Activated CD8-positive, alpha-beta T cell treated with anti-CD3 and anti-CD28 coated beads for 36 hours (primary cell): ENCODE measurements at regions not wholly inside any gene's neighbourhood (a gene's known extent, or its start where the extent isn't known, plus 50 kb on each side); places are given as distances from the start of the nearest gene placed in this dataset.

Source experiments
- ATAC-seq: fragments of 200-7000 bp; cut with Tn5 transposase; one replicate; pipeline ENCODE4 v1.10.0; 2021; ENCODE audit warnings: mild to moderate bottlenecking, moderate library complexity
- CTCF ChIA-PET: fragments of 350-600 bp; sonication (Branson Sonifier 250); formaldehyde crosslinking; loops from one replicate; lab custom pipeline; 2021; ENCODE audit warnings: antibody characterized with exemption; lab: Charles Lee
- POLR2A ChIA-PET: fragments of 350-600 bp; sonication (Branson Sonifier 250); formaldehyde crosslinking; loops from one replicate; lab custom pipeline; 2021; ENCODE audit warnings: antibody characterized with exemption; lab: Charles Lee
- DNase-seq: peaks from one replicate; pipeline ENCODE4 v3.0.0-alpha.2; 2020
- H3K27ac Mint-ChIP-seq: one replicate; pipeline ENCODE4 v1.8.0; 2021; ENCODE audit warnings: mild to moderate bottlenecking, mixed read lengths
- H3K27me3 Mint-ChIP-seq: one replicate; pipeline ENCODE4 v1.8.0; 2021; ENCODE audit warnings: mixed read lengths
- H3K36me3 Mint-ChIP-seq: one replicate; pipeline ENCODE4 v1.8.0; 2021; ENCODE audit warnings: low read depth, mixed read lengths
- H3K4me1 Mint-ChIP-seq: one replicate; pipeline ENCODE4 v1.8.0; 2021; ENCODE audit warnings: low read depth, mixed read lengths
- H3K4me3 Mint-ChIP-seq: one replicate; pipeline ENCODE4 v1.8.0; 2021; ENCODE audit warnings: mild to moderate bottlenecking, moderate library complexity, mixed read lengths
- H3K9me3 Mint-ChIP-seq: one replicate; pipeline ENCODE4 v1.8.0; 2021; ENCODE audit warnings: mixed read lengths
- CTCF ChIP-seq: fragments of 200-600 bp; IDR thresholded peaks from one replicate; pipeline ENCODE4 v1.8.0; 2022; ENCODE audit warnings: antibody characterized with exemption, mild to moderate bottlenecking
- intact Hi-C: fragments of 100-400 bp; cut with micrococcal nuclease; formaldehyde crosslinking; loops from one replicate; pipeline ENCODE4 v1.10.0; 2022

- POLR2A ChIA-PET: no interaction called here
- intact Hi-C loops: no loop called here
- H3K4me1 Mint-ChIP-seq: no peaks in the 10 kb centered on the region
- no peak overlapping the region for H3K4me3 Mint-ChIP-seq
- H3K27me3 Mint-ChIP-seq: peaks cover 4% of the 10 kb centered on the region
- H3K27ac Mint-ChIP-seq: no peak overlapping the region
- CTCF ChIA-PET: no interaction called here
- no peak for DNase-seq
- H3K9me3 Mint-ChIP-seq: peaks cover 3% of the 10 kb centered on the region
- no peak for ATAC-seq
- no peak for TF ChIP-seq CTCF
- no peaks in the 10 kb centered on the region for H3K36me3 Mint-ChIP-seq
These were observed 57.5 kb upstream of the FREM1 start for GRCh38 chr9:14967450-14968321.

DNA sequence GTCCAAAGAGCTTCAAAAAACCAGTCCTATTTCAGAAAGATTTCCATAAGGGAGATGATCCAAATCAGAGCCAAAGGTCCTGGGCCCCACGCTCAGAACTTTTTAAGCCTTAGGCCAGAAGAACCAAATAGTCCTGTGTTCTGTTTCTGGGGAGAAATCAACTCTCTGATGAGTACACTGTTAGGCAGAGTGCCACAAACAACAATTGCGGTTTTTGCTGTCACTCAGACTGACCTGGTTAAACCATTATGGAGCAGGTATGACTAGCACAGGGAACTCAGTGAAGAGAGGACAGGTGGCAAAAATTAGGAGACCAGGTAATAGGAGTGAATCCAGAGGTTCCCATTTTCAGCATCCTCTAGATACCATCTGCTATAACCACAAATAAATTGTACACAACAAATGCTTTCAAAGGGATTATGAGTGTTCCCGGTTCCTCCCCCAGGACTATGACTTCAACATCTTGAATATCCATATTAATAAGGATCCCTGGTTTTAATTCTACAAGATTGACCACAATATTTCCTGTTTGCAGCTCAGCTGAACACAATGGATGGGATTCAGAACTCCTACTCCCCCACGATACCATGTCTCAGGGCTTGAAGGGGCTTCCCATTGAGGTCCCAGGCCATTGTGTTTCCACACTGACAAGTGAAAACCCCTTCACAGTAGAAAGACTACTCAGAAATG, 52.1 kb upstream of the FREM1 start:
- H3K36me3 Mint-ChIP-seq: no peaks in the 10 kb centered on the region
- H3K27me3 Mint-ChIP-seq: no peaks in the 10 kb centered on the region
- peaks cover 10% of the 10 kb centered on the region for H3K4me1 Mint-ChIP-seq
- TF ChIP-seq CTCF: no peak
- H3K9me3 Mint-ChIP-seq: no peaks in the 10 kb centered on the region
- ChIA-PET CTCF (no interaction called here), POLR2A (no interaction called here)
- intact Hi-C loops: no loop called here
- ATAC-seq (no peak), DNase-seq (no peak)
- no peak overlapping the region for H3K4me3 Mint-ChIP-seq
- H3K27ac Mint-ChIP-seq: no peak overlapping the region

- Mint-ChIP-seq H3K27ac (no peak overlapping the region), H3K4me3 (no peak overlapping the region)
- intact Hi-C loops: no loop called here
These were observed 51.3 kb upstream of the FREM1 start for GRCh38 chr9:14961372-14962068.

DNA sequence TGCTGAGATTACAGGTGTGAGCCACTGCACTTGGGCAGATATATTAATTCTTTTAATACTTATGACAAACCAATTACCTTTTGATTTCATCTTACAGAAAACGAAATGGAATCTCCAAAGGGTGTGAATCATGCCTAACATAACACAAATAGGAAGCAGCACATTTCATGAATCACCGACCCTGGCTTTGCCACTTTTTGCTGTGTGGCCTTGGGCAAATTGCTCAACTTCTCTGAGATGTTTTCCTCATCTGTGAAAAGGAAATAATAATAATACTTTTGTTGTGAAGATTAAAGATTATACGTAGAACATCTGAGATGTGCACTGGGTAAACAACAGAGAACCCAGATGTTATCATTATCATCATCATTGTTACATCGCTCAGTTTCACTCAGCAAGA, 50.7 kb upstream of the FREM1 start:
- POLR2A ChIA-PET: no interaction called here
- DNase-seq (no peak), ATAC-seq (no peak)
- Mint-ChIP-seq H3K4me3 (no peak overlapping the region), H3K9me3 (no peaks in the 10 kb centered on the region), H3K4me1 (peaks cover 10% of the 10 kb centered on the region), H3K27me3 (no peaks in the 10 kb centered on the region), H3K36me3 (no peaks in the 10 kb centered on the region), H3K27ac (no peak overlapping the region)
- intact Hi-C loops: no loop called here
- no peak for TF ChIP-seq CTCF
- CTCF ChIA-PET: no interaction called here

More at GRCh38 chr9:14961372-14962068, 51.3 kb upstream of the FREM1 start:
- TF ChIP-seq CTCF: no peak
- ChIA-PET POLR2A (no interaction called here), CTCF (no interaction called here)
- no peak for ATAC-seq
- no peaks in the 10 kb centered on the region for H3K9me3 Mint-ChIP-seq
- DNase-seq: no peak
- no peaks in the 10 kb centered on the region for H3K36me3 Mint-ChIP-seq
- no peaks in the 10 kb centered on the region for H3K27me3 Mint-ChIP-seq
- peaks cover 10% of the 10 kb centered on the region for H3K4me1 Mint-ChIP-seq
